Nephron (organoid): ENCODE measurements at regions not wholly inside any gene's neighbourhood (a gene's known extent, or its start where the extent isn't known, plus 50 kb on each side); places are given as distances from the start of the nearest gene placed in this dataset.

Experiments used
- H3K27ac Mint-ChIP-seq, 3 experiments: 2 replicates each; pipeline ENCODE4 v1.8.0; 2020; ENCODE audit warnings: mixed read lengths in 3 of 3, mild to moderate bottlenecking in 2 of 3, moderate library complexity in 1 of 3
- H3K27me3 Mint-ChIP-seq: 2 replicates; pipeline ENCODE4 v1.8.0; 2021; ENCODE audit warnings: low read depth, mild to moderate bottlenecking, moderate library complexity, mixed read lengths
- H3K36me3 Mint-ChIP-seq: 2 replicates; pipeline ENCODE4 v1.8.0; 2020; ENCODE audit warnings: low read depth, mixed read lengths
- H3K4me1 Mint-ChIP-seq: 2 replicates; pipeline ENCODE4 v1.8.0; 2020; ENCODE audit warnings: mixed read lengths
- H3K4me3 Mint-ChIP-seq, 3 experiments: 2 replicates each; pipeline ENCODE4 v1.8.0; 2020; ENCODE audit warnings: mild to moderate bottlenecking in 3 of 3, mixed read lengths in 3 of 3, moderate library complexity in 2 of 3
- H3K9me3 Mint-ChIP-seq: 2 replicates; pipeline ENCODE4 v1.8.0; 2020; ENCODE audit warnings: mixed read lengths
- TF ChIP-seq, protein P1 (sequence below), 3 experiments: fragments of 200-600 bp; sonication (generic); IDR thresholded peaks; one replicate each; pipeline ENCODE4 v1.5.0; 2021; ENCODE audit warnings: antibody characterized with exemption in 3 of 3; ENCODE audit not compliant: unreplicated experiment in 3 of 3

- no peaks in the 10 kb centered on the region for H3K4me1 Mint-ChIP-seq
- H3K27ac Mint-ChIP-seq: no peak overlapping the region
- H3K4me3 Mint-ChIP-seq: no peak overlapping the region
- H3K36me3 Mint-ChIP-seq: no peaks in the 10 kb centered on the region
- peaks cover 5% of the 10 kb centered on the region for H3K27me3 Mint-ChIP-seq
- peaks cover 8% of the 10 kb centered on the region for H3K9me3 Mint-ChIP-seq
- TF ChIP-seq, protein P1, sequence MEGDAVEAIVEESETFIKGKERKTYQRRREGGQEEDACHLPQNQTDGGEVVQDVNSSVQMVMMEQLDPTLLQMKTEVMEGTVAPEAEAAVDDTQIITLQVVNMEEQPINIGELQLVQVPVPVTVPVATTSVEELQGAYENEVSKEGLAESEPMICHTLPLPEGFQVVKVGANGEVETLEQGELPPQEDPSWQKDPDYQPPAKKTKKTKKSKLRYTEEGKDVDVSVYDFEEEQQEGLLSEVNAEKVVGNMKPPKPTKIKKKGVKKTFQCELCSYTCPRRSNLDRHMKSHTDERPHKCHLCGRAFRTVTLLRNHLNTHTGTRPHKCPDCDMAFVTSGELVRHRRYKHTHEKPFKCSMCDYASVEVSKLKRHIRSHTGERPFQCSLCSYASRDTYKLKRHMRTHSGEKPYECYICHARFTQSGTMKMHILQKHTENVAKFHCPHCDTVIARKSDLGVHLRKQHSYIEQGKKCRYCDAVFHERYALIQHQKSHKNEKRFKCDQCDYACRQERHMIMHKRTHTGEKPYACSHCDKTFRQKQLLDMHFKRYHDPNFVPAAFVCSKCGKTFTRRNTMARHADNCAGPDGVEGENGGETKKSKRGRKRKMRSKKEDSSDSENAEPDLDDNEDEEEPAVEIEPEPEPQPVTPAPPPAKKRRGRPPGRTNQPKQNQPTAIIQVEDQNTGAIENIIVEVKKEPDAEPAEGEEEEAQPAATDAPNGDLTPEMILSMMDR (IDR thresholded peaks at IDR 0.05; ENCODE audit: unreplicated experiment in 3 of 3): no peak
Observed at GRCh38 chr11:82653752-82654151, 79.9 kb downstream of the FAM181B start.

DNA sequence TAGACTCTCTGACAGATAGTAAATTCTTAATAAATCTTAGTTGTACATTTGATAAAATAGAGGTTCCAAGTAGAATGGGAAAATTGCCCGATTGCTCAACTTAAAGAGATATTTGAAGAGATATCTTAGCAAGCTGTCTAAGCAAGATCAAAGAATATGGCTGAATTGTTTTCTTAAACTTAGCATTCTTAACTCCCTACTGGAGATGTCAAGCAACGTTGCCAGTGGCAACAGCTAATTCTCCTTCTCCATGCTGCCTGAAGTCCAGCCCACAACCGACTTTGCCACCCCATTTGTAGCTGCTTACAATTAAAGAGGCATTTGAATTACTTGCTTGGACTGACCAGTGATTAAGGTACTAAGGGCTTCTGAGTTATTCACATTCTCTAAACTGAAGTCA lies 94.4 kb downstream of the FAM181B start:
- H3K27me3 Mint-ChIP-seq: no peaks in the 10 kb centered on the region

DNA sequence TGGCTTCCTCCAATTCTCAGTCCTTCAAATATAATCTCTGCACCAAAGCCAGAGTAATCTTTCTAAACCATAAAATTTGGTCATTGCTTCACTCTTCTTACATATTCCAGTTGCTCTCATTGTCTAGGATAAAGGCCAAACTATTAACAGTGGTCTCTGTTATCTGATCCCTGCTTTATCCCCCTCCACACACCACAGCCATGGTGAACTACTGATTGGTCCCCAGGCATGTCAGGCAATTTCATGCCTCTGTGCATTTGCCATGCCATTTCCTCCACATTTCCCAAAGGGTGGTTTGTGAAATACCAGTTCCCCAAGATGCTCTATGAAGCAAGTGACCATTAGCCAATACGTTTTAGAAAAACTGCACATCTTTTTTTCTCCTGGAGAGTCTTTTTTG lies 97.0 kb downstream of the FAM181B start:
- Mint-ChIP-seq H3K9me3 (peaks cover 6% of the 10 kb centered on the region), H3K27ac (peak overlapping the region in 1 of 3 experiments; percentile 16), H3K36me3 (no peaks in the 10 kb centered on the region), H3K4me1 (peaks cover 19% of the 10 kb centered on the region), H3K27me3 (no peaks in the 10 kb centered on the region), H3K4me3 (no peak overlapping the region)
- TF ChIP-seq, protein P1 (IDR thresholded peaks at IDR 0.05; ENCODE audit: unreplicated experiment in 3 of 3): no peak

More for the DNA sequence above, 94.4 kb downstream of the FAM181B start:
- peak overlapping the region; percentile 24 to 76 (median 39) for H3K27ac Mint-ChIP-seq
- TF ChIP-seq, protein P1 (IDR thresholded peaks at IDR 0.05; ENCODE audit: unreplicated experiment in 3 of 3): no peak
- peaks cover 19% of the 10 kb centered on the region for H3K4me1 Mint-ChIP-seq
- H3K36me3 Mint-ChIP-seq: no peaks in the 10 kb centered on the region
- no peak overlapping the region for H3K4me3 Mint-ChIP-seq
- peaks cover 4% of the 10 kb centered on the region for H3K9me3 Mint-ChIP-seq

DNA sequence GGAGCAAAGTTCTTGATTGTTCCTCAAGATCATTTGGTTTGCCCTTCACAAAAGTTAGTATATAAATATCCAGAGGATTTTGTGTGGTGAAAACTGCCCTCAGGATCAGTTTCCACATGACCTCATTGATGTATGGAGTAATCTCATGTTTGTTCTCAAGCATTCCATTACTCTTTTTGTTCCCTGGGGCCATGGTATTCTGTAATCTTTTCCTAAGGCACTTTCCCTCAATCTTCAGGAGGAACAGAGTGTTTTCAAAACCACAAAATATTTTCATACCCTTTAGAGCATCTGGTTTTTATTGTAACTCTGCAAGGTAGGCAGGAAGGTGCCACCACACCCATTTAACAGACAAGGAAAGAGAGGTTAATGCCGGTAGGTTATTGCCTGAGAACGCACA lies 99.6 kb downstream of the FAM181B start:
- Mint-ChIP-seq H3K27me3 (no peaks in the 10 kb centered on the region), H3K4me3 (no peak overlapping the region), H3K36me3 (no peaks in the 10 kb centered on the region), H3K4me1 (peaks cover 12% of the 10 kb centered on the region), H3K27ac (no peak overlapping the region), H3K9me3 (peaks cover 6% of the 10 kb centered on the region)
- TF ChIP-seq, protein P1 (IDR thresholded peaks at IDR 0.05; ENCODE audit: unreplicated experiment in 3 of 3): no peak

DNA sequence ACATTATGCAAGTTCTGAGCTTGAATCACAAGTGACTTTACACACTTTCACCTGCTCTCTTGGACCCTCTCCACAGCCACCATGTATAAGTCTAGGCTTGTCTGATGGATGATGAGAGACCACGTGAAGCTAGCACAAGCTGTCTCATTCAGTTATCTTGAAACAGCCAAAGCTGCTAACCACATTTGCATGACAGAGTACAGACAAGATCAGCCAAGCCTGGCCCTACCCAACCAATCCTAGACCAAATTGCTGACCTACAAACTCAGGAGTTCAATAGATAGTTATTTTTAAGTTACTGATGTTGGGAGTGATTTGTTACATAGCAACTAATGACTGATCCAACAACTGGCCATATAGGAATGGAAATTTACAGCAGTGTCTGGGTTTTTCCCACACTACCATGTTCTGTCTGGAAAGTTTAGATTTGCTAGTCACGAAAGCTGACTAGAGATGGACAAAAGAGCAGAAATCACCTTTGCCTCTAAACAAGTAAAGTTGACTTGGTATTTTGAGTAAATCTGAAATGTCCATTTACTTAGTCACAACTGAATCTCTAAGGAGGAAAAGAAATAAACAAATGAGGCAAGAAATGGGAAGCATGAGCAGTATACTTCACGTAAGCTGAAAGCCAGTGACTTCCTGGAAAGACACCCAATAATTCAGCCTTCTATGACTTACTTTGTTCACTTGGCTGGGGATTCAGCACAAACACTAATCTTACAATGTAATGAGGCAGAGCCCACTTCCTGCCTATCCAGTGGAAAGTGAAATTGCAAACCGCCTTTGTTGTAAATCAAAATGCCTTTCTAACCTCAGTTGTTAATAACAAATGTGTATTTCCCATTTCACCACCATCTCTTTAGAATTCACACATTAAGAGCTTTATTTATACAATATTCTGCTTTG lies 101.7 kb downstream of the FAM181B start:
- peaks cover 6% of the 10 kb centered on the region for H3K9me3 Mint-ChIP-seq
- H3K27me3 Mint-ChIP-seq: no peaks in the 10 kb centered on the region
- TF ChIP-seq, protein P1 (IDR thresholded peaks at IDR 0.05; ENCODE audit: unreplicated experiment in 3 of 3): no peak
- no peaks in the 10 kb centered on the region for H3K36me3 Mint-ChIP-seq
- peaks cover 7% of the 10 kb centered on the region for H3K4me1 Mint-ChIP-seq
- H3K27ac Mint-ChIP-seq: peak overlapping the region; percentile 64 to 83 (median 80)
- H3K4me3 Mint-ChIP-seq: no peak overlapping the region

GRCh38 chr11:82610671-82611070 lies 123.0 kb downstream of the FAM181B start:
- H3K4me3 Mint-ChIP-seq: no peak overlapping the region

More at GRCh38 chr11:82610671-82611070, 123.0 kb downstream of the FAM181B start:
- Mint-ChIP-seq H3K4me1 (no peaks in the 10 kb centered on the region), H3K36me3 (no peaks in the 10 kb centered on the region), H3K9me3 (no peaks in the 10 kb centered on the region), H3K27ac (no peak overlapping the region), H3K27me3 (no peaks in the 10 kb centered on the region)
- TF ChIP-seq, protein P1 (IDR thresholded peaks at IDR 0.05; ENCODE audit: unreplicated experiment in 3 of 3): no peak
